AG04450 (cell line): ENCODE measurements at regions not wholly inside any gene's neighbourhood (a gene's known extent, or its start where the extent isn't known, plus 50 kb on each side); places are given as distances from the start of the nearest gene placed in this dataset.

Experiments used
- CTCF ChIA-PET: fragments of 300-600, 350-600 bp; formaldehyde crosslinking; extraction: SDS; loops from one replicate; lab custom pipeline; 2022; ENCODE audit warnings: antibody characterized with exemption, inconsistent platforms; lab: Charles Lee
- POLR2A ChIA-PET: fragments of 350-600 bp; formaldehyde crosslinking; extraction: SDS; loops from one replicate; lab custom pipeline; 2021; ENCODE audit warnings: antibody characterized with exemption, inconsistent platforms; lab: Yijun Ruan, JAX
- DNase-seq: peaks from one replicate; pipeline ENCODE4 v3.0.0-alpha.2; 2011; ENCODE audit warnings: low read depth, low spot score
- H3K27ac ChIP-seq: one replicate; pipeline ENCODE4 v1.5.1; 2012; ENCODE audit warnings: low read depth, low read length, control low read depth
- H3K27me3 ChIP-seq: one replicate; pipeline ENCODE4 v1.6.0; 2012; ENCODE audit warnings: low read length; ENCODE audit not compliant: control insufficient read depth, insufficient read depth
- H3K4me3 ChIP-seq: 2 replicates; pipeline ENCODE4 v1.5.1; 2011; ENCODE audit warnings: mild to moderate bottlenecking, low read depth, low read length, control low read depth
- H3K9me3 ChIP-seq: 2 replicates; pipeline ENCODE4 v1.5.1; 2012; ENCODE audit warnings: low read length; ENCODE audit not compliant: control insufficient read depth, insufficient read depth
- TF ChIP-seq, protein P1 (sequence below): IDR thresholded peaks from 2 replicates; pipeline ENCODE4 v1.5.1; 2011; ENCODE audit warnings: low read depth, low read length, control low read depth, inconsistent platforms

DNA sequence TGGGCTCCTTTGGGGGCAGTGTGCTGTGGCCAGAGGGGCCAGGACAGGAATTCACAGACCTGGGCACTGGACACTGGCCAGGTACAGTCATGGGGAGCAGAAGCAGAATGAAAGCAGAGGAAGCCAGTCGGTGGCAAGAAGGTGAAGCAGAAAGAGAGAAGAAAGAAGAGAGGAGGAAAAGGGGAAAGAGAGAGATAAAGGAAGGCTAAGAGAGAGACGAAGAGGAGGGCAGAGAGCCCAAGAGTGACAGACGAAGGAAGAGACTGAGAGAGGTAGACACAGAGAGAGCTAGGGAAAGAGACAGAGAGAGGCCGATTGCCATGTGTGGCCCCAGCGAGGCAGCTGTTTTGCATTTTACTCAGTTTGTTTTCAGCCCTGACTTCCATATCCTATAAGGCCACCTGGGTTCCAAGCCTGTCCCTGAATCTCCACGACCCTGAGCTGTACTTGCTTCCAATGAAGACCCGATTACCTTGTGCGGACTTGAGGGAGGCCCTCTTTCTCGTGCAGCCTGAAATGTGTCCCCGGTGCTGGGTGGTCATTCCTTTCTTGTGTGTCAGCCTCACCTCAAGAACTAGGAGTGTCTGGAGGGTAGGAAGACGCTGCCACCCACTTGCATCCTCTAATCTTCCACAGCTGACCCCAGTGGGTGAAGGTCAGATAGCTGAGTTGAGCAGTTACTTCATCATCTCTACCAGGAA is 73.9 kb downstream of the LSM3 start:
- H3K9me3 ChIP-seq = no peaks in the 10 kb centered on the region
- TF ChIP-seq, protein P1, sequence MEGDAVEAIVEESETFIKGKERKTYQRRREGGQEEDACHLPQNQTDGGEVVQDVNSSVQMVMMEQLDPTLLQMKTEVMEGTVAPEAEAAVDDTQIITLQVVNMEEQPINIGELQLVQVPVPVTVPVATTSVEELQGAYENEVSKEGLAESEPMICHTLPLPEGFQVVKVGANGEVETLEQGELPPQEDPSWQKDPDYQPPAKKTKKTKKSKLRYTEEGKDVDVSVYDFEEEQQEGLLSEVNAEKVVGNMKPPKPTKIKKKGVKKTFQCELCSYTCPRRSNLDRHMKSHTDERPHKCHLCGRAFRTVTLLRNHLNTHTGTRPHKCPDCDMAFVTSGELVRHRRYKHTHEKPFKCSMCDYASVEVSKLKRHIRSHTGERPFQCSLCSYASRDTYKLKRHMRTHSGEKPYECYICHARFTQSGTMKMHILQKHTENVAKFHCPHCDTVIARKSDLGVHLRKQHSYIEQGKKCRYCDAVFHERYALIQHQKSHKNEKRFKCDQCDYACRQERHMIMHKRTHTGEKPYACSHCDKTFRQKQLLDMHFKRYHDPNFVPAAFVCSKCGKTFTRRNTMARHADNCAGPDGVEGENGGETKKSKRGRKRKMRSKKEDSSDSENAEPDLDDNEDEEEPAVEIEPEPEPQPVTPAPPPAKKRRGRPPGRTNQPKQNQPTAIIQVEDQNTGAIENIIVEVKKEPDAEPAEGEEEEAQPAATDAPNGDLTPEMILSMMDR = no peak
- DNase-seq = no peak
- H3K27ac ChIP-seq = no peak overlapping the region
- no peak overlapping the region for H3K4me3 ChIP-seq
- CTCF ChIA-PET = interaction anchor here (1.1 to 1.8 kb wide), 3 partner anchors 9 to 141 kb away, joined by 3 to 11 read pairs (median 3); no protein-coding TSS in a partner anchor
- POLR2A ChIA-PET = interaction anchor here (1.3 kb wide), 1 partner anchor 41 kb away, joined by 4 read pairs; no protein-coding TSS in a partner anchor
- no peaks in the 10 kb centered on the region for H3K27me3 ChIP-seq

DNA sequence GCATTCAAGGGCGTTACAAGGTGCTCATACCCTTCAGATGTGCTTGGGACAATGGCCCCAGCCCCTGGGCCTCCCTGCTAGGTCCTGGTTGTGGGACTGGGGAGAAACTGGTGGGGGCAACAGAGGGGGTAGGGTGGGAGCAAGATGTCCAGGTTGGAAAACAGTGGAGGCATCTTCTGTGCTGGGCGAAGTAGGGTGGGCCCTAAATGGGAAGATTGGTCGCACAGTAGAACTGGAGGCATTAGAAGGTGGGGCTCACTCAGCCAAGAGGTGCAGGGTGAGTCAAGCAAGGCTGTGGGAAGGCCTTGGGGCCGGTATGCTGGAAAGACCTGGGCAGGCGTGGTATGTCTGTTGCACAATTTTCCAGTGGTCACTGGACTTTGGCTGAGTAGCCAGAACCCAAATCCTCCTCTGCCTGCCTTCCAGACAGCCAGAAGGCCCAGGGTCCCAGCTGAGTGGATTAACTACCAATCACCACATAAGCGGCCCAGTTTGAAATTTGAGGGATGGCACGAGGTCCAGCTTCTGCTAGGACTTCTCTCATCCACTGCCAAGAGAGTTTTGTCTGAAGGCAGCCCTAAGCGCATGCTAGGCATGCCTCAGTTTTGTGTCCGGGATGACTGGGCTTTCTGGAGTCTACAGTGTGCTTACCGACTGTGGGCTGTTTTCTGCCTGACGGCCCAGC is 74.5 kb downstream of the LSM3 start:
- TF ChIP-seq, protein P1 = no peak
- Histone ChIP-seq H3K9me3 (no peaks in the 10 kb centered on the region), H3K27me3 (no peaks in the 10 kb centered on the region), H3K27ac (no peak overlapping the region), H3K4me3 (no peak overlapping the region)
- ChIA-PET CTCF (interaction anchor here (1.1 to 1.8 kb wide), 3 partner anchors 8 to 141 kb away, joined by 3 to 11 read pairs (median 3); no protein-coding TSS in a partner anchor), POLR2A (interaction anchor here (1.3 kb wide), 1 partner anchor 42 kb away, joined by 4 read pairs; no protein-coding TSS in a partner anchor)
- no peak for DNase-seq

DNA sequence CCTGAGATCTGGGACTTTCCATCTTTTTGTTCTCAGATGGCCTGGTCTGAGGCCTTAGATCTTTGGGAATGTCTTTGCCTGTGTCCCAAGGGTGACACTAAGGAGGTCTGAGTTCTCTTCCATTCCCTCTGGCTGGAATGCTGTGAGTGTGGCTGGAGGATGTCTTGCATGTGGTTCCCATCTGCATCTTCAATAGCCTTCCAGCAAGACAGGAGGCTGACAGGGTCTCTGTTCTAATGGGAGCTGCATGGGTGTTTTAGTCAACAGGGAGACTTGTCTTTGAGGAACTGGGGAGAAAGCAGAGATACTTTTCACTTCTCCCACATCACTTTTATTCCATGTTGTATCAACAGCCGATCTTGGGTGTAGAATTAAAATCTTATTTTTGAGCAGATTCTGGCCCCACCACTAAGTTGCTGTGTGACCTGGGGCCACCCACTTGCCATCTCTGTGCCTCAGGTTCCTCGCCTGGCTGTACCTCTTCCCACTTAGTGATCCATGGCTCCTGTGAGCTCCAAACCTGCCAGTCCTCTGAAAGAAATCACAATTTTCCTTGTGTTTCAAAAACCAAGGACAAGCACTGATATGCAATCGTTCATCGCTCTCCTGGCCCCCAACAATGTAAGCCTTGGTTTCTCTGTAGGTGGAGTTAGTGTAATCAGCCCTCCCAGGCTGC is 75.2 kb downstream of the LSM3 start:
- H3K4me3 ChIP-seq = no peak overlapping the region
- no peak for DNase-seq
- CTCF ChIA-PET = no interaction called here

DNA sequence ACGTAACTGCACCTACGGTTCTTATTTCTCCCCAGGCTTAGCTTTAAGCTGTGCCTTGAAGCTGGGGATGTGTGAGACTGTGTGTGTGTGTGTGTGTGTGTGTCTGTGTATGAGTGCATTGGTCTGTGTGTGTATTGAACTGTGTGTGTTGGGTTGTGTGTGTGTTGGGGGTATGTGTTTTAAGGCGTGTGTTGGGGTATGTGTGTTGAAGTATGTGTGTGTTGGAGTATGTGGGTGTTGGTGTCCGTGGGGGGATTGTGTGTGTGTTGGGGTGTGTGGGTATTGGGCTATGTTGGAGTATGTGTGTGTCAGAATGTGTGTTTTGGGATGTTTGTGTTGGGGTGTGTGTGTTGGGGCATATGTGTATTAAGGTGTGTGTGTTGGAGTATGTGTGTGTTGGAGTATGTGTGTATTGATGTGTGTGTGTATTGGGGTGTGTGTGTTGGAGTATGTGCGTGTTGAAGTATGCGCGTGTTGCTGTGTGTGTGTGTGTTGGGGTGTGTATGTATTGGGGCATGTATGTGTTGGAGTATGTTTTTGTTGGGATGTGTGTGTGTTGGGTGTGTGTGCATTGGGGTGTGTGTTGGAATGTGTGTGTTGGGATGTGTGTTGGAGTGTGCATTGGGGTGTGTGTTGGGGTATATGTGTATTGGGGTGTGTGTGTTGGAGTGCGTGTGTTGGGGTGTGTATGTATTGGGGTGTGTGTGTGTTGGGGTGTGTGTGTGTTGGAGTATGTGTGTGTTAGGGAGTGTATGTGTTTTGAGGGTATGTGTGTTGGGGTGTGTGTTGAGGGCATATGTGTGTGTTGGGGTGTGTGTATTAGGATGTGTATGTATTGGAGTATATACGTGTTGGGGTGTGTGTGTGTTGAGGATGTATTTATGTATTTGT is 76.4 kb downstream of the LSM3 start:
- TF ChIP-seq, protein P1 = no peak
- H3K27me3 ChIP-seq = no peaks in the 10 kb centered on the region
- CTCF ChIA-PET = no interaction called here
- no peak for DNase-seq
- H3K9me3 ChIP-seq = no peaks in the 10 kb centered on the region
- POLR2A ChIA-PET = no interaction called here
- no peak overlapping the region for H3K27ac ChIP-seq
- H3K4me3 ChIP-seq = no peak overlapping the region

More for the DNA sequence above, 75.2 kb downstream of the LSM3 start:
- Histone ChIP-seq H3K27ac (no peak overlapping the region), H3K9me3 (no peaks in the 10 kb centered on the region), H3K27me3 (no peaks in the 10 kb centered on the region)
- TF ChIP-seq, protein P1 = no peak
- POLR2A ChIA-PET = interaction anchor here (1.3 kb wide), 1 partner anchor 43 kb away, joined by 4 read pairs; no protein-coding TSS in a partner anchor
